ENCODE measurements at regions not wholly inside any gene's neighbourhood (a gene's known extent, or its start where the extent isn't known, plus 50 kb on each side); places are given as distances from the start of the nearest gene placed in this dataset.
A peak's percentile ranks its signal among the peaks of the same experiment; 100 is the strongest.
"Not testable (repeated sequence)": the region's sequence is repeated elsewhere in the genome, so short reads cannot be mapped to it uniquely, and the experiment has no call there.

GRCh38 chr10:44300666-44301649 lies 83.9 kb downstream of the CXCL12 start:
- DNase-seq = no peak

- no peak for DNase-seq
Measured at GRCh38 chr10:44298713-44299112, 86.2 kb downstream of the CXCL12 start.

DNA sequence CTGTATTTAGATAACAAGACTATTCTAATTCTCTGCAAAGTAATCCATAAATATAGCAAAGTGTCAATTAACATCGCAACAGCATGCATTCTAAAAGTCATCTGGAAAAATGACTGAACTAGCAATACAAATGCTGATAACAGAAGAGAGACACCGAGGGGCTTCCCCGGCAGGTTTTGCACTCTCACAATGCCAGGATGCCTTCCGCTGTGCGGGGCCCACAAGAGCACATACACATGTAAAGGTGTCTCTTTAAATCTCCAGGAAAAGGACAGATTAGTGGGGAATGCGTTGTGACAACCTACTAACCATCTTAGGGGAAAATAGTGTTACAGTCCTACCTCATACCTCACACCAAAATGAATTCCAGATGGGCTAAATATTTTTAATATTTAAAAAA lies 86.9 kb downstream of the CXCL12 start:
- no peak for DNase-seq

DNA sequence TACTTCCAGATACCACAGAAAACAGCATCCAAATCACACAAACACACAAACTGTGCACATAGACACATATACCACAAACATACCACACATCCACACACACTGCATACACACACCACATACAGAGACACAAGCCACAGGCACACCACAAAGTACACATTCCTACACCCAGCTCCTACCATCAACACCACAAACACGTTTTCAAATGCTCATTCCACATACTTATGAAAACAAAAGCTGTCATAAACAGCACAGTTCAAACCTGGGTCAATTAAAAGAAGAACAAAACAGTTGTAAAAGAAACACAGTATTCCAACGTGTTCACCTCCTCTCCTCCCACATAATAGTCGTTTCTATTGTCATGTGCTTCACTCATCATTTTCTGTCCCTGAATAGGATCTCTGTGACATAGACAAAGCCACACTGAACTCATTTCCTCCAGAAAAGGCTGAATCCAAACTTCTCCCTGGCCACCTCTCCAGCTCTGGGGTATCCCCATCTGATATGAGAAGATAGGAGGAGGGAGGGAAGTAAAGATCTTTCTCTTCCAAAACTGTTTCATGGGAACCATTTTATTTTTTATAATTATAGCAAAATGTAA lies 89.2 kb downstream of the CXCL12 start:
- DNase-seq = no peak

DNA sequence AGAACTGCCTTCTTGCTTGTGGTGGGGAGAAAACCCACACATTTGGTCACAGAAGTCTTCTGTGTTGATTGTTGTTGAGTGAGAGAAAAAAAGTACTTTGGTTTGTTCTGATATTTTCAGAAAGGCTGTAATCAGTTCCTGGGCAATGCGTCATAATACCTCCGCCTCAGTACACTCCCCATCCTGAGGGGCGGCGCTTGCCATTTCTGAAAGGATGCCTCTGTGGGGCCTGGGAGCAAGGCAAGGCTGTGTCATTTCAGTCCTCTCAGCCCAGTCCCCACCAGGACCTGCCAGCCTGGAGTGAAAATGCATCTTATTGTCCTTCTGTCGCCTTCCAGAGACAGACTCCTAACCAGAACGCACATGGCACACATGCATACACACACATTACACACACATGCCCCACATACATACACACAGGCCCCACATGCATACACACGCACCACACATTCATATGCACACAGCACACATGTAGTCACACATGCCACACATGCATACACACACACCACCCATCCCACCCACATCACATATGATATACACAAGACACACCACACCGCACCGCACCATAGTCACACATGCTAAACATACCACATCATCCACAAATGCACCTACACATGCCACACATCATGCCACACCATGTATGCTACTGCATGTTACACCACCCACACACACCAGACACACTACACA lies 90.0 kb downstream of the CXCL12 start:
- no peak for DNase-seq

- DNase-seq = no peak
Measured at GRCh38 chr10:44293842-44294241, 91.1 kb downstream of the CXCL12 start.

DNA sequence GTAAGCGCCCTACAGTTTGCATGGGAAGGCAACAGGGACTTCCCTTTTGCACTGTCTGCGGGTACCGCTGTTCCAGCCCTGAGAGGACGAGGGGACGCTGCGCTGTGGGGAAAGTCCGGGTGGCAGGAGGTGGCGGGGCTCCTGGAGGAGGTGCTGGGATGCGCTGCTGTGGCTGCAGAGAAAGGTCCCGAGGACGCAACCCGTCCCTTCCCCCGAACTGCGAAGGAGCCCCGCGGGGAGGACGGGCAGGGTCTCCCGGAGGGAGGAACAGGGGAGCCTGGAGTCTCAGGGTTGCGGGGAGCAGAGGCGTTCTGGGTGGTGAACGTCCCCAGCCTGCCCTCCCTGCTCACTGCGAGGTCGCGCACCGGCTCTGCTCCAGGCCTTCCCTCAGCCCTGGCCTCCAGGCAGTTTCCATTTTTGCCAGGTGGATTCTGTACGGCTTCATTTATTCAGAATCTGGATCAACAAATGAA lies 91.6 kb downstream of the CXCL12 start:
- DNase-seq = no peak

GRCh38 chr10:44292390-44293002 lies 92.4 kb downstream of the CXCL12 start:
- no peak for DNase-seq

DNA sequence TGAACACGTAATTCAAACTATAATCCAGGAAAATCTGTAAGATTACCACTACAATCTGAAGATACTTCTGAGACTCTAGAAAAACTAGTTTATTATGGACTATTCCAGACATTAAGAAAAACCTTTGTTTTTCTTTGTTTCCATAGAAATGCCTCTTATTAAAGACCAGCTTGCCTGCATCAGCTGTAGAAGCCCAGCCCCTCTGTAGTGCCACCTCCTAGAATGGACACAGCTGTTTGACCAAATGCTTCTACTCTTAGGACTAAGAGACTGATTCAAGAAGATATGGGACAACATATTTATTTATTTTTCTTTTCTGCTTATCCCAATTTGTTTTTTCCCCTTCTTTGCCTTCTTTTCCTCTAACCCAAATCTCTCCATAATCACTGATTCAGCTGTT lies 93.8 kb downstream of the CXCL12 start:
- DNase-seq = no peak

- DNase-seq = no peak
Measured at GRCh38 chr10:44289125-44289524, 95.8 kb downstream of the CXCL12 start.

GRCh38 chr10:44287408-44287807 lies 97.5 kb downstream of the CXCL12 start:
- no peak for DNase-seq

GRCh38 chr10:44284198-44285084 lies 100.5 kb downstream of the CXCL12 start:
- DNase-seq = no peak

DNA sequence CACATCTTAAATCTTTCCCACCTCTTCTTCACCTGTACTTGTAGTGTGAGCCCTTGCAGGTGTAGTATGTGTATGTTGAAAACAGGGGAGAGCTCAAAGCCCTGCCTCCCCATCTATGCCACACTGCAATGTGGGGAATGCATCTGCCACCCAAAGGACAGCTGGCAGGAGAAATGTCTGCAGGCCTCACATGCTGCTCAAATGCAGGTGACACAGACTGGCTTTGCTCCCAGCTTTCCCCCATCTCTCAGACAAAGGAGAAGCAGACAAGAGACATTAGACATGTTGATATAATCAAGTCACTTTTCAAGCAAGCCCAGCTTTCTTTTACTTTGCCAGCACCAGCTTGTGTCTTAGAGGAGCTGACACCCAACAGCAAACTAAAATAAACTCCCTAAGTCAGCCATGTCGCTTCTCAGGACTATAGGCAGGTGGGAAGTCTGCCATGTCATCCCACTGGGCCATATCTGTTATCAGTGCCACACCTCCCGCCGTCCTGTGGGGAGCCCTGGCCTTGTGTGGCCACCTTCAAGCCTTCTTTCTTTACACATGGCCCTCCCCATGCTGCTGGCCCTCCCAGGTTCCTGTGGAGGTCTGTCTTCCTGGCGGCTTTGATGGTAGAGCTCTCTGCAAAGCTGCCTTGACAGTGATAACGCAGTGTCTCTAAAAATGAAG lies 102.1 kb downstream of the CXCL12 start:
- DNase-seq = no peak

GRCh38 chr10:44281662-44282061 lies 103.2 kb downstream of the CXCL12 start:
- DNase-seq = no peak

- DNase-seq = peak; percentile 72
Measured at GRCh38 chr10:44281089-44281613, 103.7 kb downstream of the CXCL12 start.

DNA sequence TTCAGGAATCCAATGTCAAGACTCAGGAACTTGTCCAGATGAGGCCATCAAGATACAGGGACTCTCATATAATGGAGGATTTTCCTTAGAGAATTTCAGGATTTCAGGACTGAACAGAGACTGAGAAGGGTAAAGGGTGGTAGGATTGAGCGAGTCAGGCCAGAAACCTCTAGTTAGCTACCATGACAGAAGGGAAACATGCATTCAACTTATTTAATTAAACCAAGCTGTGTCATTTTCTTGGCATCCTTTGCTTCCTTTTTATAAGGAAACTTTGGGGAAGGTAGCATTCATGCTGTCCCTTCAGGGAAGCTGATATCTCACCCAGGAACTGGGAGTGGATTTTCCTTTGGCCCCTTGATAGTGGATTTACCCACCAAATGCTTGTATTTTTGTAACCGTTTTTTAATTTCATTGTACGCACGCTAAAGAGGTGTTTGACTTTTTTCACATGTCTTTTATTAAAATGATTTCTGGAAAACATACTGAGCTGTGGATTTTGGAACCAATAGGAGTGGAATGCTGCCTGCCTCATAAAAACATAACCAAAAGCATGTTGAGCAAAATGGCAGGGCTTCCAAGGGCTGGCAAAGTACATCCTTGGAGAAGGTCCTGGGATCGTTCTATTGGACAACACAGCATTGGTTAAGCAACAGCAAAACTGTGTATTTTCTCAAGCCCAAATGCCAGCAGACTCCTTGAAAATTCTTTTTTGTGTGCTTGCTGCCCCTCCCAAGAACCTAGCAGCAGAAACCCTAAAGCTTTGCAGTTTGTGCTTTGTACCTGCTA lies 104.5 kb downstream of the CXCL12 start:
- peak; percentile 86 for DNase-seq

- no peak for DNase-seq
Measured at GRCh38 chr10:44279426-44280126, 105.3 kb downstream of the CXCL12 start.

DNA sequence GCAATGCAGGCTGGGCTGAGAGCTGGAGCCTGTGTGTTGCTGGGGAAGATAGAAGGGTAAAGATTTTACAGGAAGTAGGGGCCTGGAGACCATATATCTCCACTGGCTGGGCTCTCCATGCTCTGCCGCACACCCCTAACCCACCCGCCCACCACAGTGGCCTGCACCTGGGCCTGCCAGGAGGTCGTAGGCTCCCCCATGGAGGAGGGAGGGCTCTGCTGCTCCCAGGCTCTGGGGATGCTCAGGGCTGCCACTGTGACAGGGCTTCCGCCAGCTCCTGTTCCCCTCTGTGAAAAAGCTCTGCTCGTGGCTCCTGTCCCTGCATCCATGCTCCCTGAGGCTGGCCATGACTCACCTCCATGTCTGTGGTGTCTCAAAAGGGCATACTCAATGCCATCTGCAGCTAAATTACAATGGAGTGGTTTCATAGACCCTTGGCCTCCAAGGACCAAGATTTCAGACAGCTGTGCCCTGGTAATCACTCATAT lies 106.0 kb downstream of the CXCL12 start:
- no peak for DNase-seq

DNA sequence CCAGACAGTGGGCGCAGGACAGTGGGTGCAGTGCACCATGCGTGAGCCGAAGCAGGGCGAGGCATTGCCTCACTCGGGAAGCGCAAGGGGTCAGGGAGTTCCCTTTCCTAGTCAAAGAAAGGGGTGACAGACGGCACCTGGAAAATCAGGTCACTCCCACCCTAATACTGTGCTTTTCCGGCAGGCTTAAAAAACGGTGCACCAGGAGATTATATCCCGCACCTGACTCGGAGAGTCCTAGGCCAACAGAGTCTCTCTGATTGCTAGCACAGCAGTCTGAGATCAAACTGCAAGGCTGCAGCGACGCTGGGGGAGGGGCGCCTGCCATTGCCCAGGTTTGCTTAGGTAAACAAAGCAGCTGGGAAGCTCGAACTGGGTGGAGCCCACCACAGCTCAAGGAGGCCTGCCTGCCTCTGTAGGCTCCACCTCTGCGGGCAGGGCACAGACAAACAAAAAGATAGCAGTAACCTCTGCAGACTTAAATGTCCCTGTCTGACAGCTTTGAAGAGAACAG lies 116.4 kb downstream of the CXCL12 start:
- DNase-seq = not testable (repeated sequence)

Data from skin of body (tissue), 1 donor.